ENCODE measurements at regions not wholly inside any gene's neighbourhood (a gene's known extent, or its start where the extent isn't known, plus 50 kb on each side); places are given as distances from the start of the nearest gene placed in this dataset.

GRCh38 chr7:155925682-155926081 is 113.4 kb upstream of the SHH start:
- no peaks in the 10 kb centered on the region for H3K9me3 Mint-ChIP-seq
- no peaks in the 10 kb centered on the region for H3K4me1 Mint-ChIP-seq
- peaks cover 0 to 12% of the 10 kb centered on the region in 2 donors for H3K27me3 Mint-ChIP-seq
- DNase-seq (no peak), ATAC-seq (replicated peaks) (no peak)
- no peak overlapping the region for H3K27ac Mint-ChIP-seq
- H3K4me3 Mint-ChIP-seq, result no peak overlapping the region
- no peaks in the 10 kb centered on the region for H3K36me3 Mint-ChIP-seq

GRCh38 chr7:155922067-155922816 is 110.0 kb upstream of the SHH start:
- Mint-ChIP-seq H3K27ac (no peak overlapping the region), H3K4me3 (no peak overlapping the region), H3K36me3 (no peaks in the 10 kb centered on the region), H3K27me3 (peaks cover 0 to 9% of the 10 kb centered on the region in 2 donors), H3K4me1 (no peaks in the 10 kb centered on the region), H3K9me3 (peaks cover 4 to 6% of the 10 kb centered on the region in 2 donors)
- ATAC-seq (replicated peaks), result no peak
- no peak for DNase-seq

DNA sequence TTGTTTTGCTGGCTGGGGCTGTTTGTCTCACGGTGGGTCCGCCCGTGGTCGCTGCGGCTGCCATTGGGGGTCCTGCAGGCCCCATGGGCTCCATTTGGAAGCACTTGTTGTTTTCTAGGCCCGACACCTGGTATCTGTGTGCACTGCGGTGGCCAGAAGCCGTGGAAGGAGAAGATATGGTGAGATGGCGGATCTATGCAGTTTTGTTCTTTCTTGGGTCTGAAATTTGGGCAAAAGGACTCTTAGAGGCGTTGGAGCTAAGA is 109.5 kb upstream of the SHH start:
- DNase-seq (no peak), ATAC-seq (replicated peaks) (no peak)
- peaks cover 0 to 8% of the 10 kb centered on the region in 2 donors for H3K27me3 Mint-ChIP-seq
- no peak overlapping the region for H3K27ac Mint-ChIP-seq
- H3K9me3 Mint-ChIP-seq, result peaks cover 4 to 6% of the 10 kb centered on the region in 2 donors
- no peaks in the 10 kb centered on the region for H3K36me3 Mint-ChIP-seq
- H3K4me1 Mint-ChIP-seq, result no peaks in the 10 kb centered on the region
- H3K4me3 Mint-ChIP-seq, result no peak overlapping the region

- no peak overlapping the region for H3K4me3 Mint-ChIP-seq
- no peaks in the 10 kb centered on the region for H3K36me3 Mint-ChIP-seq
- ATAC-seq (replicated peaks) (no peak), DNase-seq (no peak)
- H3K9me3 Mint-ChIP-seq, result peaks cover 4 to 6% of the 10 kb centered on the region in 2 donors
- H3K27ac Mint-ChIP-seq, result no peak overlapping the region
- peaks cover 0 to 5% of the 10 kb centered on the region in 2 donors for H3K27me3 Mint-ChIP-seq
- H3K4me1 Mint-ChIP-seq, result no peaks in the 10 kb centered on the region
Measured at GRCh38 chr7:155921086-155921803, 109.0 kb upstream of the SHH start.

DNA sequence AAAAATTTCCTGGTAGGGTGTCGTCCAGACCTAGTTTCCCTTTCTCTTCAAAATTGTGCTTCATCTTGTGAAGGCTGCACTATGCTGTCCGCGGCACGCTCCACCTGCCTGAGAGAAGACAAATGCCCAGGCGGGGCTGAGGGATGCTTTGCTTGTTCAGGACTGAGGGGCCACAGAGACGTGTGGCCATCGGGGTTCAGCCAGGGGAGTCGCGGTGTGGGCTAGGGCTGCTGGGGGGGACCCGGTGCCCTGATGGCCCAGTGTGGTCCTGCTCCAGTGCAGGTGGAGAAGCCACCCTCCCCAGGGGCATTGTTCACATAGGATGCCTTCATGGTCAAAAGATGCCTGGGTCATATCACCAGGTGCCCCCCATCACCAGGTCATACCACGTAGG is 107.8 kb upstream of the SHH start:
- DNase-seq, result no peak
- H3K27me3 Mint-ChIP-seq, result peaks cover 0 to 5% of the 10 kb centered on the region in 2 donors
- peaks cover 4 to 6% of the 10 kb centered on the region in 2 donors for H3K9me3 Mint-ChIP-seq
- no peak for ATAC-seq (replicated peaks)
- no peak overlapping the region for H3K4me3 Mint-ChIP-seq
- no peaks in the 10 kb centered on the region for H3K4me1 Mint-ChIP-seq
- no peaks in the 10 kb centered on the region for H3K36me3 Mint-ChIP-seq
- no peak overlapping the region for H3K27ac Mint-ChIP-seq

DNA sequence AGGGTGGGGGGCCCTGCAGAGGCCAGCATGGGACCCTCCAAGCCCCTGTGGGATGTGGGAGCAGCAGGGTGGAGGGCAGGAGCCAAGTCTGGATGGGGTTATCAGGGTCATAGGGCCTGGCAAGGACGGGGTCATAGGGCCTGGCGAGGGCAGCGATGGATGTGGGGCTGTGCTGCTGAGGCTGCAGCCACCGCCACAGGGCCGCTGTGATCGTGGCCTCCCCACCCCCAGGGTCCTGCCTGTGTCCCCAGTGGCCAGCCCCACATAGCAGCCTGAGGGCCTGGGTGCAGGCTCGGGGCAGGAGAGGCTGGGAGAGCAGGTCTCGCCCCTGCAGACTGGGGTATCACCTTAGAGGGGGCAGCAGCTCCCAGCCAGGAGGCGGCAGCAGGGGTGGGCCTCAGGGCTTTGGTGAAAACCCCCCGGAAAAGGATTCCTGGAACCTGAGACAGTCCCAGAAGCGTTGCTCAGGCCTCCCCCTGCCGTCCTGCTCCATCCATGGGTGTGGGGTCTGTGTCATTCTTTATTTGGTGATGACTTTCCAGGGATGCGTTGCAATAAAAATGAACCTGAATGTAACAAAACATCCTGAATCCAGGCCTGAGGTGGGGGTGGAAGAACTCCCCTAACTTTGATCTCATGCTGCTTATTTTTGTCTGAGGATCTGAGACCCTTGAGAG is 107.3 kb upstream of the SHH start:
- H3K4me3 Mint-ChIP-seq, result no peak overlapping the region
- H3K9me3 Mint-ChIP-seq, result peaks cover 4 to 6% of the 10 kb centered on the region in 2 donors
- DNase-seq, result no peak

GRCh38 chr7:155918720-155919390 is 106.6 kb upstream of the SHH start:
- Mint-ChIP-seq H3K4me1 (no peaks in the 10 kb centered on the region), H3K9me3 (peaks cover 4 to 6% of the 10 kb centered on the region in 2 donors), H3K36me3 (no peaks in the 10 kb centered on the region), H3K27ac (no peak overlapping the region), H3K4me3 (no peak overlapping the region), H3K27me3 (peaks cover 0 to 5% of the 10 kb centered on the region in 2 donors)
- DNase-seq, result no peak
- no peak for ATAC-seq (replicated peaks)

More for the DNA sequence above, 107.3 kb upstream of the SHH start:
- ATAC-seq (replicated peaks), result no peak
- Mint-ChIP-seq H3K27ac (no peak overlapping the region), H3K27me3 (peaks cover 0 to 5% of the 10 kb centered on the region in 2 donors), H3K4me1 (no peaks in the 10 kb centered on the region), H3K36me3 (no peaks in the 10 kb centered on the region)

DNA sequence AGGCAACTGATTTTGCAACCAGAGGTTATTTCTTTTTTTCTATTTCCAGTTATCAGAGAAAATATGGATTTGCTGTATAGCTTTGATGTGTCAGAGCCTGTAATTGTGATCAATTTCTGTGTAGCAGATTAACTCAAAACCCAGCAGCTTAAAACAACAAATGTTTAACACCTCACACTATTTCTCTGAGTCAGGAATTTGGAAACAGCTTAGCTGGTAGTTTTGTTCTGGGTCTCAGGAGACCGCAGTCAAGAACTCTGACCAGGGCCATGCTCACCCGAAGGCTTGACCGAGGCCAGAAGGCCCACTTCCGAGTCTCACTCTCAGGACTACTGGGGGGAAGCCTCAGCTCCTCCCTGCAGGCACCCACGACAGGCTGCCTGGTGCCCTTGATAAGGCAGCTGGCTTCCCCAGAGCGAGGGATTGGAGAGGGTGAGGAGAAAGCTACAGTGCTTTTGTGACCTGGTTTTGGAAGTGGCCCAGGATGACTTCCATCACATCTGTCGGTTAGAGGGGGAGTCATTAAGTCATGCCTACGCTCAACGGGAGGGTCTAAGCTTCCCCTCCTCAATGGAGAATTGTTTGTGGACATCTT is 105.7 kb upstream of the SHH start:
- Mint-ChIP-seq H3K4me1 (no peaks in the 10 kb centered on the region), H3K27me3 (peaks cover 0 to 5% of the 10 kb centered on the region in 2 donors), H3K27ac (no peak overlapping the region), H3K9me3 (peaks cover 5 to 11% of the 10 kb centered on the region in 2 donors), H3K4me3 (no peak overlapping the region), H3K36me3 (no peaks in the 10 kb centered on the region)
- DNase-seq, result no peak
- ATAC-seq (replicated peaks), result no peak

DNA sequence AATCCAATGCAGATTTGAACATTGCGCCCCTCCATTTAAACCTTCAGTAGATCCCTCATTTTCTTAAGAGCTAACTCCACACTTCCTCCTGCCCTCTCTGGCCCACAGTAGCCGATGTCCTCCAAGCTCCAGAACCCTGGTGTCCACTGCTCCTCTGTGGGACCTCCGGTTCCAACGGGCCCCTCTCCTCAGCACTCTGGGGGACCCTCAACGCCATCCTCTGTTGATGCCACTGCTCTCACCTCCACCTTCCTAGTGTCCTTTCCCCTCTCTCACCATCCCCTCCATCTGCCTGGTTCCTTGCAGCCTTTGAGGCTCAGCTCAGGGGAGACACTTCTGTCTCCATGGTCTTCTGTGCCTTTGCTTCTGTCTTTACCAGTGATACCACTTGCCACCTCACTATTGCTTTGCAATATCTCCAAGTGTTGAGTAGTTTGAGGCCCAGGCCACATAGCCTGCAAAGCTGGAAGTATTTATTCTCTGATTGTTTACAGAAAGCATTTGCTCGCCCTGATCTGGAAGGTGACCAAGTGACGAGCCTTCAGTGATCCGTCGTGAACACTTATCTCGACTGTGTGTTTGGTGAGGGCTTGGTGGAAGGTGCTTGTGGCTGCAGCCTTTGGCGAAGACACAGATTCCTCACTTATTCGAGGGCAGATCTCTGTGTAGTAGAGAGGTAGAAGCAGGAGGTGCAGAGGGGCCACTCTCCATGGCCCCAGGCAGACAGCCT is 104.8 kb upstream of the SHH start:
- Mint-ChIP-seq H3K9me3 (peaks cover 10 to 13% of the 10 kb centered on the region in 2 donors), H3K27ac (no peak overlapping the region), H3K4me1 (no peaks in the 10 kb centered on the region), H3K4me3 (no peak overlapping the region), H3K36me3 (no peaks in the 10 kb centered on the region), H3K27me3 (peaks cover 0 to 5% of the 10 kb centered on the region in 2 donors)
- ATAC-seq (replicated peaks) (no peak), DNase-seq (no peak)

GRCh38 chr7:155914341-155914740 is 102.1 kb upstream of the SHH start:
- H3K4me3 Mint-ChIP-seq, result no peak overlapping the region
- peaks cover 0 to 5% of the 10 kb centered on the region in 2 donors for H3K27me3 Mint-ChIP-seq
- H3K4me1 Mint-ChIP-seq, result no peaks in the 10 kb centered on the region
- ATAC-seq (replicated peaks) (no peak), DNase-seq (no peak)
- peaks cover 24 to 26% of the 10 kb centered on the region in 2 donors for H3K9me3 Mint-ChIP-seq
- H3K36me3 Mint-ChIP-seq, result peaks cover 3 to 5% of the 10 kb centered on the region in 2 donors
- H3K27ac Mint-ChIP-seq, result no peak overlapping the region

- H3K9me3 Mint-ChIP-seq, result peaks cover 24 to 26% of the 10 kb centered on the region in 2 donors
- peaks cover 0 to 5% of the 10 kb centered on the region in 2 donors for H3K27me3 Mint-ChIP-seq
- H3K4me1 Mint-ChIP-seq, result no peaks in the 10 kb centered on the region
- no peak overlapping the region for H3K4me3 Mint-ChIP-seq
- DNase-seq (no peak), ATAC-seq (replicated peaks) (no peak)
- H3K27ac Mint-ChIP-seq, result no peak overlapping the region
- H3K36me3 Mint-ChIP-seq, result peaks cover 3 to 5% of the 10 kb centered on the region in 2 donors
Measured at GRCh38 chr7:155913719-155914118, 101.5 kb upstream of the SHH start.

GRCh38 chr7:155913291-155913690 is 101.0 kb upstream of the SHH start:
- no peak overlapping the region for H3K4me3 Mint-ChIP-seq
- H3K4me1 Mint-ChIP-seq, result no peaks in the 10 kb centered on the region
- H3K9me3 Mint-ChIP-seq, result peaks cover 20 to 21% of the 10 kb centered on the region in 2 donors
- H3K27me3 Mint-ChIP-seq, result peaks cover 0 to under 1% of the 10 kb centered on the region in 2 donors
- ATAC-seq (replicated peaks) (no peak), DNase-seq (no peak)
- no peak overlapping the region for H3K27ac Mint-ChIP-seq
- peaks cover 3 to 5% of the 10 kb centered on the region in 2 donors for H3K36me3 Mint-ChIP-seq

GRCh38 chr7:155911471-155912105 is 99.3 kb upstream of the SHH start:
- DNase-seq (no peak), ATAC-seq (replicated peaks) (no peak)
- H3K9me3 Mint-ChIP-seq, result peaks cover 20 to 21% of the 10 kb centered on the region in 2 donors
- peaks cover 3 to 5% of the 10 kb centered on the region in 2 donors for H3K36me3 Mint-ChIP-seq
- H3K4me1 Mint-ChIP-seq, result no peaks in the 10 kb centered on the region
- no peak overlapping the region for H3K27ac Mint-ChIP-seq
- H3K27me3 Mint-ChIP-seq, result no peaks in the 10 kb centered on the region
- no peak overlapping the region for H3K4me3 Mint-ChIP-seq
